ENCODE measurements at regions not wholly inside any gene's neighbourhood (a gene's known extent, or its start where the extent isn't known, plus 50 kb on each side); places are given as distances from the start of the nearest gene placed in this dataset.

DNA sequence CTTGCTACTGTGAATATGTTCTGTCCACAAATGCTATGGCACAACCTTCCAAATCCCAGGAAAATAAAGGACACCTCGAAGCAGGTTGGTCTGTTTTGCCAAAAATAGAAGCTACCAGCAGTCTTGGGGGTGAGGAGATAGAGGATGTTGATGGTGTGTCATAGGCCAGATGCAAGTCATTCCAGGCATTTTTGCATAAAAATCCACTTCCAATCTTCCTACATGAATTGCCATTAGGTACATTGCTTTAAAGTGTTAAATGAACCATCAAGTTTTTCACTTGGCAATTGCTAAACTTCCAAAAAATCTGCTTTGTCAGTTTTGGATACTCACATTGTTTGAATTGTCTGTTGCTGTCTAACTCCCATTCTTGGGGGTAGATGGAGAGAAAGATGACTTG, 295.4 kb downstream of the MYCN start:
- TF ChIP-seq FOXJ3 (CRISPR knock-in tag; IDR thresholded peaks at IDR 0.05) (no peak), CHD2 (IDR thresholded peaks at IDR 0.05; ENCODE audit: low read length, partially characterized antibody) (no peak), RCOR1 (IDR thresholded peaks at IDR 0.05; ENCODE audit: low read length) (no peak), YY1 (IDR thresholded peaks at IDR 0.05; ENCODE audit: low read depth) (no peak), JUND (IDR thresholded peaks at IDR 0.05) (no peak), SMC3 (IDR thresholded peaks at IDR 0.05; ENCODE audit: low read depth, low read length) (no peak), TAF1 (IDR thresholded peaks at IDR 0.05; ENCODE audit: borderline replicate concordance, low read depth, low read length) (no peak), POLR2AphosphoS5 (IDR thresholded peaks at IDR 0.05; ENCODE audit: low read depth, low read length) (no peak)
- TF ChIP-seq, protein P1, sequence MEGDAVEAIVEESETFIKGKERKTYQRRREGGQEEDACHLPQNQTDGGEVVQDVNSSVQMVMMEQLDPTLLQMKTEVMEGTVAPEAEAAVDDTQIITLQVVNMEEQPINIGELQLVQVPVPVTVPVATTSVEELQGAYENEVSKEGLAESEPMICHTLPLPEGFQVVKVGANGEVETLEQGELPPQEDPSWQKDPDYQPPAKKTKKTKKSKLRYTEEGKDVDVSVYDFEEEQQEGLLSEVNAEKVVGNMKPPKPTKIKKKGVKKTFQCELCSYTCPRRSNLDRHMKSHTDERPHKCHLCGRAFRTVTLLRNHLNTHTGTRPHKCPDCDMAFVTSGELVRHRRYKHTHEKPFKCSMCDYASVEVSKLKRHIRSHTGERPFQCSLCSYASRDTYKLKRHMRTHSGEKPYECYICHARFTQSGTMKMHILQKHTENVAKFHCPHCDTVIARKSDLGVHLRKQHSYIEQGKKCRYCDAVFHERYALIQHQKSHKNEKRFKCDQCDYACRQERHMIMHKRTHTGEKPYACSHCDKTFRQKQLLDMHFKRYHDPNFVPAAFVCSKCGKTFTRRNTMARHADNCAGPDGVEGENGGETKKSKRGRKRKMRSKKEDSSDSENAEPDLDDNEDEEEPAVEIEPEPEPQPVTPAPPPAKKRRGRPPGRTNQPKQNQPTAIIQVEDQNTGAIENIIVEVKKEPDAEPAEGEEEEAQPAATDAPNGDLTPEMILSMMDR (IDR thresholded peaks at IDR 0.05), result no peak
- TF ChIP-seq, protein P2, sequence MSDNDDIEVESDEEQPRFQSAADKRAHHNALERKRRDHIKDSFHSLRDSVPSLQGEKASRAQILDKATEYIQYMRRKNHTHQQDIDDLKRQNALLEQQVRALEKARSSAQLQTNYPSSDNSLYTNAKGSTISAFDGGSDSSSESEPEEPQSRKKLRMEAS (IDR thresholded peaks at IDR 0.05; ENCODE audit: low read depth), result no peak
